ENCODE measurements at regions not wholly inside any gene's neighbourhood (a gene's known extent, or its start where the extent isn't known, plus 50 kb on each side); places are given as distances from the start of the nearest gene placed in this dataset.

DNA sequence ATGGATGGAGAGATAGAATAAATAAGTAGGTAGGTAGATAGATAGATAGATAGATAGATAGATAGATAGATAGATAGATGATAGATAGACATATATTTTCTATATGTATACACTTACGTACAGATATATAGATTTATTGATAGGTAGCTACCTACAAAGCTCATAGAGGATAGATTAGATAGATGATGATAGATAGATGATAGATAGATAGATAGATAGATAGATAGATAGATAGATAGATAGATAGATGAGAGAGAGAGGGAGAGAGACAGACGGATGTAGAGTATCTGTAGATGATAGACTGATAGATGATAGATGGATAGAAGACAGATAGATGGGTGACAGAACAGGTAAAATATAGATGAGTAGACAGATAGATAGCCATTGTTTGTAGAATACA is 191.3 kb upstream of the PFKP start:
- Histone ChIP-seq H3K4me3 (ENCODE audit: low read length) (no peak overlapping the region), H3K36me3 (ENCODE audit: insufficient read depth, low read length) (no peaks in the 10 kb centered on the region), H3K4me1 (ENCODE audit: insufficient read depth, low read length) (no peaks in the 10 kb centered on the region), H3K9me3 (ENCODE audit: control insufficient read depth in 1 of 2, insufficient read depth in 1 of 2, low read length in 2 of 2) (no peaks in the 10 kb centered on the region), H3K27me3 (ENCODE audit: control insufficient read depth in 1 of 2, insufficient read depth in 2 of 2, low read length in 2 of 2) (no peaks in the 10 kb centered on the region), H3K27ac (ENCODE audit: low read depth in 1 of 2, low read length in 2 of 2) (no peak overlapping the region)
- H3K36me3 Mint-ChIP-seq (ENCODE audit: low read depth) = no peaks in the 10 kb centered on the region
- no peak overlapping the region for H3K4me3 Mint-ChIP-seq
- ChIA-PET POLR2A (no interaction called here), CTCF (no interaction called here)
- no peak for ATAC-seq (ENCODE audit: poor library complexity)
- H3K4me1 Mint-ChIP-seq (ENCODE audit: low read depth) = no peaks in the 10 kb centered on the region
- H3K27ac Mint-ChIP-seq = no peak overlapping the region
- intact Hi-C loops (cut with DNase I, micrococcal nuclease) = no loop called here
- no peaks in the 10 kb centered on the region for H3K9me3 Mint-ChIP-seq
- no peak for TF ChIP-seq CTCF (IDR thresholded peaks at IDR 0.05)
- DNase-seq = no peak
- peaks cover 18% of the 10 kb centered on the region for H3K27me3 Mint-ChIP-seq

DNA sequence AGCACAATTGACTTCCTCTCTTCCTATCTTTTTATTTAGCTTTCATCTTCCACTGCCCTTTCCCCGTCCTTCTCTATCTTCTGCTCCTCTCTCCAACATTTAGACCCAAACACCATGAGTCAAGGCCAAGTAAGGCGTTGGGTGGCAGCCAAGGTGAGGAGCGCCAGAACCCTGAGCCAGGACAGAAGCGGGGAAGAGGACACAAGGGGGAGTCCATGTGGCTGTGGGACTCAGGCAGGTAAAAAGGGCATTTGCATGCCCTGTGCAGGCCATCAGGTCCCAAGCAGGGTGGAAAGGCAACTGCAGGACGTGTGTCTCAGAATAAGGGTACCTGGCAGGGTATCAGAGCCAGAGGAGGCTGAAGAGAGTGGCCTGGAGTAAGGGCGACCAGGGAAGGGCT is 192.4 kb upstream of the PFKP start:
- no peak for DNase-seq
- Histone ChIP-seq H3K36me3 (ENCODE audit: insufficient read depth, low read length) (no peaks in the 10 kb centered on the region), H3K4me3 (ENCODE audit: low read length) (no peak overlapping the region), H3K27ac (ENCODE audit: low read depth in 1 of 2, low read length in 2 of 2) (no peak overlapping the region), H3K9me3 (ENCODE audit: control insufficient read depth in 1 of 2, insufficient read depth in 1 of 2, low read length in 2 of 2) (no peaks in the 10 kb centered on the region), H3K27me3 (ENCODE audit: control insufficient read depth in 1 of 2, insufficient read depth in 2 of 2, low read length in 2 of 2) (no peaks in the 10 kb centered on the region), H3K4me1 (ENCODE audit: insufficient read depth, low read length) (no peaks in the 10 kb centered on the region)
- H3K4me1 Mint-ChIP-seq (ENCODE audit: low read depth) = no peaks in the 10 kb centered on the region
- no peak overlapping the region for H3K4me3 Mint-ChIP-seq
- H3K27me3 Mint-ChIP-seq = peaks cover 20% of the 10 kb centered on the region
- H3K9me3 Mint-ChIP-seq = no peaks in the 10 kb centered on the region
- TF ChIP-seq CTCF (IDR thresholded peaks at IDR 0.05) = no peak
- ChIA-PET CTCF (no interaction called here), POLR2A (no interaction called here)
- no peak for ATAC-seq (ENCODE audit: poor library complexity)
- no peak overlapping the region for H3K27ac Mint-ChIP-seq
- H3K36me3 Mint-ChIP-seq (ENCODE audit: low read depth) = no peaks in the 10 kb centered on the region
- intact Hi-C loops (cut with DNase I, micrococcal nuclease) = no loop called here

- POLR2A ChIA-PET = no interaction called here
- Histone ChIP-seq H3K27ac (ENCODE audit: low read depth in 1 of 2, low read length in 2 of 2) (no peak overlapping the region), H3K4me1 (ENCODE audit: insufficient read depth, low read length) (no peaks in the 10 kb centered on the region), H3K36me3 (ENCODE audit: insufficient read depth, low read length) (no peaks in the 10 kb centered on the region), H3K9me3 (ENCODE audit: control insufficient read depth in 1 of 2, insufficient read depth in 1 of 2, low read length in 2 of 2) (no peaks in the 10 kb centered on the region), H3K4me3 (ENCODE audit: low read length) (no peak overlapping the region), H3K27me3 (ENCODE audit: control insufficient read depth in 1 of 2, insufficient read depth in 2 of 2, low read length in 2 of 2) (no peaks in the 10 kb centered on the region)
- H3K4me3 Mint-ChIP-seq = no peak overlapping the region
- no peaks in the 10 kb centered on the region for H3K4me1 Mint-ChIP-seq (ENCODE audit: low read depth)
- H3K27me3 Mint-ChIP-seq = peaks cover 22% of the 10 kb centered on the region
- no peak for TF ChIP-seq CTCF (IDR thresholded peaks at IDR 0.05)
- no peak for ATAC-seq (ENCODE audit: poor library complexity)
- H3K9me3 Mint-ChIP-seq = no peaks in the 10 kb centered on the region
- CTCF ChIA-PET = no interaction called here
- DNase-seq = no peak
- no peak overlapping the region for H3K27ac Mint-ChIP-seq
- intact Hi-C loops (cut with DNase I, micrococcal nuclease) = no loop called here
- no peaks in the 10 kb centered on the region for H3K36me3 Mint-ChIP-seq (ENCODE audit: low read depth)
Measured at GRCh38 chr10:2873769-2874168, 193.6 kb upstream of the PFKP start.
